Lung (tissue), 11 donors: ENCODE measurements at regions not wholly inside any gene's neighbourhood (a gene's known extent, or its start where the extent isn't known, plus 50 kb on each side); places are given as distances from the start of the nearest gene placed in this dataset.

Experiments used
- ATAC-seq: fragments of 200-7000 bp; cut with Tn5 transposase; one replicate; pipeline ENCODE4 v1.9.1; 2020; ENCODE audit warnings: moderate number of reproducible peaks; ENCODE audit not compliant: insufficient read depth, low FRiP score
- DNase-seq, 3 donors: peaks; one replicate each; pipeline ENCODE4 v3.0.0-alpha.2; 2013 to 2017
- H3K27ac ChIP-seq, 2 donors: one replicate each; pipeline ENCODE4 v1.5.1; 2013; ENCODE audit warnings: mild to moderate bottlenecking in 2 of 2, moderate library complexity in 2 of 2, control low read depth in 1 of 2, inconsistent platforms in 1 of 2, low read depth in 1 of 2, low read length in 1 of 2
- H3K27me3 ChIP-seq, 3 donors: one replicate each; pipeline ENCODE4 v1.5.1; 2013; ENCODE audit warnings: low read length in 2 of 3; ENCODE audit not compliant: control insufficient read depth in 3 of 3, insufficient read depth in 3 of 3
- H3K36me3 ChIP-seq, 4 donors: one replicate each; pipeline ENCODE4 v1.5.1; 2013; ENCODE audit warnings: low read length in 4 of 4, mild to moderate bottlenecking in 1 of 4, moderate library complexity in 1 of 4; ENCODE audit not compliant: control insufficient read depth in 4 of 4, insufficient read depth in 4 of 4
- H3K4me1 ChIP-seq, 5 donors: one replicate each; pipeline ENCODE4 v1.5.1; 2013; ENCODE audit warnings: low read length in 5 of 5, mild to moderate bottlenecking in 2 of 5, moderate library complexity in 1 of 5; ENCODE audit not compliant: control insufficient read depth in 5 of 5, insufficient read depth in 5 of 5
- H3K4me3 ChIP-seq: one replicate; pipeline ENCODE4 v1.5.1; 2013; ENCODE audit warnings: mild to moderate bottlenecking, control low read depth, moderate library complexity
- H3K9ac ChIP-seq, 2 donors: one replicate each; pipeline ENCODE4 v1.5.1; 2013; ENCODE audit warnings: low read length in 2 of 2, control low read depth in 1 of 2; ENCODE audit not compliant: insufficient read depth in 1 of 2
- H3K9me3 ChIP-seq, 4 donors: one replicate each; pipeline ENCODE4 v1.5.1; 2013; ENCODE audit warnings: low read length in 3 of 4, mild to moderate bottlenecking in 1 of 4, moderate library complexity in 1 of 4; ENCODE audit not compliant: control insufficient read depth in 4 of 4, insufficient read depth in 3 of 4
- WGBS, 2 donors: extraction: QIAGEN DNeasy Blood & Tissue Kit; methylation state at CpG; one replicate each; pipeline ENCODE4 v1.1.7; 2013; 5-methylcytosine and 5-hydroxymethylcytosine counted together
- TF ChIP-seq, protein P1 (sequence below): IDR thresholded peaks from 2 replicates; pipeline ENCODE4 v1.5.1; 2012; ENCODE audit warnings: mild to moderate bottlenecking; ENCODE audit errors: control extremely low read depth, extremely low read depth
- donor health status: control.
- donor health status: control.
- donor health status: Bipolar disorder and iron deficiency.
- donor health status: healthy.
- donor health status: DM: yes; HTN: yes; CAD: no.

DNA sequence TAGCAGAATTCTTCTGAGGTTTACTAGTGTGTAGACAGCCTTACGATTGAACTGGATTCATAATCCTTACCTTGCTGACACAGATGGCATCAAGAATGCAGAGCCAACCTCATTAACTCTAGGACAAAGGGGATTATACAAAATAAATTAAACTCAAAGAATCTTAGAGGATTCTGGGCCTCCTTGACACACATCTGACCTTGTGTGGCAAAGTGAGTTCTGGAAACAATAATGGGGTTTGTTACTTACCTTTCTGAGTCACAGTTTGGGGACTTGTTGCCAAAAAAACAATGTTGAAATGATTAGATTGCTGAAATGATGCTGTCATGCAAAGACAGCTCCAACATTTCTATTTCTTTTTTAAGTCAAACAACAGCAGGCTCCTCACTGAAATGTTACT, 179.1 kb upstream of the ISX start:
- TF ChIP-seq, protein P1, sequence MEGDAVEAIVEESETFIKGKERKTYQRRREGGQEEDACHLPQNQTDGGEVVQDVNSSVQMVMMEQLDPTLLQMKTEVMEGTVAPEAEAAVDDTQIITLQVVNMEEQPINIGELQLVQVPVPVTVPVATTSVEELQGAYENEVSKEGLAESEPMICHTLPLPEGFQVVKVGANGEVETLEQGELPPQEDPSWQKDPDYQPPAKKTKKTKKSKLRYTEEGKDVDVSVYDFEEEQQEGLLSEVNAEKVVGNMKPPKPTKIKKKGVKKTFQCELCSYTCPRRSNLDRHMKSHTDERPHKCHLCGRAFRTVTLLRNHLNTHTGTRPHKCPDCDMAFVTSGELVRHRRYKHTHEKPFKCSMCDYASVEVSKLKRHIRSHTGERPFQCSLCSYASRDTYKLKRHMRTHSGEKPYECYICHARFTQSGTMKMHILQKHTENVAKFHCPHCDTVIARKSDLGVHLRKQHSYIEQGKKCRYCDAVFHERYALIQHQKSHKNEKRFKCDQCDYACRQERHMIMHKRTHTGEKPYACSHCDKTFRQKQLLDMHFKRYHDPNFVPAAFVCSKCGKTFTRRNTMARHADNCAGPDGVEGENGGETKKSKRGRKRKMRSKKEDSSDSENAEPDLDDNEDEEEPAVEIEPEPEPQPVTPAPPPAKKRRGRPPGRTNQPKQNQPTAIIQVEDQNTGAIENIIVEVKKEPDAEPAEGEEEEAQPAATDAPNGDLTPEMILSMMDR, result no peak
- no peak overlapping the region for H3K27ac ChIP-seq
- 79 to 85% methylated on average over 1 of the region's 1 CpG for WGBS, 2 donors
- no peak overlapping the region for H3K4me3 ChIP-seq
- H3K9ac ChIP-seq, result no peak overlapping the region
- H3K4me1 ChIP-seq, result no peaks in the 10 kb centered on the region
- peaks cover 0 to 9% (median 1%) of the 10 kb centered on the region in 4 donors for H3K9me3 ChIP-seq
- DNase-seq (no peak), ATAC-seq (no peak)
- no peaks in the 10 kb centered on the region for H3K27me3 ChIP-seq
- no peaks in the 10 kb centered on the region for H3K36me3 ChIP-seq

DNA sequence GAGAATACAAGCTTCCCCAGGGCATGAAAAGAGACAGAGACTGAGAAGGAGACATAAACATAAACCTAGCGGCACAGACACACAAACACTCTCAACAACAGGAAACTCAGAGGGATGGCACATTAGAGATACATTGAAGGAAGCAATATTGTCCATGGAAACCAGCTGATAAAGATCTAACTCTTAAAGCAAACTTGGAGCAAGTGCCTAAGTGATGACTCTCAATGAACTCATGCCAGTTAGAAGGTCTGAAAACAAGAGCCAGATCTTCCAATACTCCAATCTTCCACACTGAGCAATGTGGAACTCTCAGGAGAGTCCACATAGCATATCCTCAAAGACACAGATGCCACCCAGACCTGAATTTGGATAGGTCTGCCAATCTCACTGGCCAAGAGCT, 168.8 kb upstream of the ISX start:
- no peak overlapping the region for H3K4me3 ChIP-seq
- WGBS, 2 donors, result 54 to 56% methylated on average over 1 of the region's 1 CpG
- H3K9ac ChIP-seq, result no peak overlapping the region
- H3K27me3 ChIP-seq, result no peaks in the 10 kb centered on the region
- no peaks in the 10 kb centered on the region for H3K4me1 ChIP-seq
- no peak overlapping the region for H3K27ac ChIP-seq
- ATAC-seq, result no peak
- TF ChIP-seq, protein P1, result no peak
- H3K36me3 ChIP-seq, result no peaks in the 10 kb centered on the region
- peaks cover 0 to 5% (median 0%) of the 10 kb centered on the region in 4 donors for H3K9me3 ChIP-seq
- DNase-seq, result no peak

DNA sequence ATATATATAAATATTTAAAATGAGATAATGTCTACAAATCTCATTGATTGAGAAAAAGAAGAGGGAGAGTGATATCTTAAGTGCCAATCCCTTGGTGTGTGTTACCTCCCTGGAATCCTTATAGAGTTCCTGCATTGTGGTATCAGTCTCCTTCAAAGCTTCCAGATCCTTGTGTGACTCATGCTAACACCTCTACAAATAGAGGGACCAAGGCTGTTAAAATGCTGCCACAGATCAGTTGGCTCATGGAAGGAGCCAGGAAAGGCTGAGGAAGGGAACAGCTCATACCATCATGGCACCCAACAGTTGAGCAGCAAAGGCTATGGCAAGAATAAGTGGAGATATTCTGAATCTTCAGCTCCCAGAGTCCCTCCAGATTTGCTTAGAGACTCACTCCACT, 163.6 kb upstream of the ISX start:
- DNase-seq, result no peak
- no peak overlapping the region for H3K27ac ChIP-seq
- H3K4me3 ChIP-seq, result no peak overlapping the region
- H3K9ac ChIP-seq, result no peak overlapping the region
- TF ChIP-seq, protein P1, result no peak
- H3K36me3 ChIP-seq, result no peaks in the 10 kb centered on the region
- H3K27me3 ChIP-seq, result no peaks in the 10 kb centered on the region
- no peaks in the 10 kb centered on the region for H3K4me1 ChIP-seq
- H3K9me3 ChIP-seq, result peaks cover 0 to 3% (median 0%) of the 10 kb centered on the region in 4 donors
- ATAC-seq, result no peak

DNA sequence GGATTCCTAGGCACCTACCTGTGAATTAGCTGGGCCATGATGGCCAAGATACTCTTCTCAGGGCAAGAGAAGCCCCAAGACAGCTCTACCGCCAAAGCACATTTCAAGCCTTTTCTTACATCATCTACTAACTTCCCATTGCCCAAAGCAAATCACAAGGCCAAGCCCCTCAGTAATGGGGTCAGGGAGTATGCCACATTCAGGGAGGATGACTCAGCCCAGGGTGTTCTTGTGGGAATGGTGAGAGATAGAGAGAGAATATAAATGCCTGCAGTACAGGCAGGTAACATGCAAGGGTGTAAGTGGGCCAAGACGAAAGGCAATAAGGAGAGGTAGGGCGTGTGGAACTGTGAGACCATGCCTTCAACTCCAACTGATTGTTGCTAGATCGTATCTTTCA, 162.5 kb upstream of the ISX start:
- Histone ChIP-seq H3K9me3 (peaks cover 0 to 3% (median 0%) of the 10 kb centered on the region in 4 donors), H3K36me3 (no peaks in the 10 kb centered on the region), H3K27ac (no peak overlapping the region), H3K27me3 (no peaks in the 10 kb centered on the region), H3K4me3 (no peak overlapping the region), H3K9ac (no peak overlapping the region), H3K4me1 (no peaks in the 10 kb centered on the region)
- no peak for ATAC-seq
- no peak for DNase-seq
- TF ChIP-seq, protein P1, result no peak
- 82 to 88% methylated on average over 4 of the region's 4 CpGs for WGBS, 2 donors
